ENCODE measurements at regions not wholly inside any gene's neighbourhood (a gene's known extent, or its start where the extent isn't known, plus 50 kb on each side); places are given as distances from the start of the nearest gene placed in this dataset.

GRCh38 chrX:134747006-134747405, 50.0 kb downstream of the PABIR2 start:
- DNase-seq = no peak

GRCh38 chrX:134746410-134746785, 50.6 kb downstream of the PABIR2 start:
- no peak for DNase-seq

- DNase-seq = peak in 2 of 58 donors; percentile 1 to 2
Observed at GRCh38 chrX:134745636-134746409, 51.2 kb downstream of the PABIR2 start.

GRCh38 chrX:134743091-134743490, 53.9 kb downstream of the PABIR2 start:
- no peak for DNase-seq

DNA sequence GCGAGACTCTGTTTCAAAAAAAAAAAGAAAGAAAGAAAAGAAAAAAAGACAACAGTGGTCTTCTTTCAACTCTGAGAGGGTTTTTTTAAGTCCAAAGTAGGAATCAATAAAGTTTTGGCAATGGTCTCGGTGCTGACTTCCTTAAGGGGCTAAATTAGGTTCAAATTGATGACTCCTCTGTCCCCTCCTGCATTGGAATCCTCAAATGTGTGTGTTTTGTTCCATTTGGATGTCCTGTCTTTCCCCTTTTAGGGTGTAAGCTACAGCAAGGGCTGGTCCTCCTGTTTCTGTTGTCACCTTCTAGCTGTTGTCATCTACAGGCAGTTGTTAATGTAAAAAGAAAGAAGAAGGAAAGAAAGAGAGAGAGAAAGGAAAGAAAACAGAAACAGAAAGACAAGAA, 54.4 kb downstream of the PABIR2 start:
- DNase-seq = no peak

GRCh38 chrX:134741746-134742145, 55.3 kb downstream of the PABIR2 start:
- no peak for DNase-seq

GRCh38 chrX:134738986-134739740, 57.8 kb downstream of the PABIR2 start:
- peak in 1 of 58 donors; percentile 0 for DNase-seq

DNA sequence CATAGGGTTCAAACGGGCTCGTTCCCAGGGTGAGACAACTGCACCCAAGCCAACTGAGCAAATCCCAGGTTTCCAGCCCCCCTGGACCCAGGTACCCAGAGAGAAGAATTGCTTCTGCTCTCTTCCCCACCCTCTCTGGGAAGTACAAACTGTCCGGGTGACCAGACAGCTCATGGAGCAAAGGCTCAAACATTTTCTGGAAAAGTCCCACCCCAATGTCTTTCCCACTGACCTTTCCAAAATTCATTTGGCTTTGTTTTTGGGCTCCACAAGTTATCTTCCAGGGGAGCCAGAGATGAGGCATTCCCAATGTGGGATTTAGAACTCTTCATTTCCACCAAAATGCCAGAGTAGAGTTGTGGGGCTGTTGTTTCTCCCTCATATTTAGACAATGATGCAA, 58.6 kb downstream of the PABIR2 start:
- no peak for DNase-seq

DNA sequence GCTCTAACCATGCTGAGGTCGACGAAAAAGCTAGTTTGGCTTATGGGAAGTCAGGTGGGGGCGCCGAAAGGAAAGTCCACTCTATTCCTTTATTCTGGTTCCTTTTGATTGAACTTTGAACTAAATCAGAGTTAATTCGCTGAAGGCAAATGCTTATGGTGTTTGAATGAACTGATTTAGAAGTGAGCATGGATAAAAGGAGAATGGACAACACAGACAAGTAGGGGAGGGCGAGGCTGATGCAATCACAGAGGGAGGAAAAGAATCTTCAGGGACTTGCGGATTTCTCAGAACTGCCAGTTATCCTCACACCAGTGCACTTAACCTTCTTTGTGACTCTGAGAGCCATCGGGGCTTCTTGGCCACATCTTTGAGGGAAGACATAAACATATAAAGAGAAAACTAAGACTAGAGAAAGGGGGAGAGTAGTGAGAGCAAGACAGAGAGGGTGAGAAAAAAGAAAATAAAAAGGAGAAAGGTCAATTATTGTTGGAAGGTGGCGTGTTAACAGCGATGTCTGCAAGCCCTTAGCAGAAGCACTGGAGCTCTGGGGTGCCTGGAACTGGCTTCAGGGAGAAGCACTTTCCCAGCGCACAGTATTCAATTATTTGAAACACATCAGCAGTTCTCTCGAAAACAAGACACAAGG, 59.2 kb downstream of the PABIR2 start:
- no peak for DNase-seq

DNA sequence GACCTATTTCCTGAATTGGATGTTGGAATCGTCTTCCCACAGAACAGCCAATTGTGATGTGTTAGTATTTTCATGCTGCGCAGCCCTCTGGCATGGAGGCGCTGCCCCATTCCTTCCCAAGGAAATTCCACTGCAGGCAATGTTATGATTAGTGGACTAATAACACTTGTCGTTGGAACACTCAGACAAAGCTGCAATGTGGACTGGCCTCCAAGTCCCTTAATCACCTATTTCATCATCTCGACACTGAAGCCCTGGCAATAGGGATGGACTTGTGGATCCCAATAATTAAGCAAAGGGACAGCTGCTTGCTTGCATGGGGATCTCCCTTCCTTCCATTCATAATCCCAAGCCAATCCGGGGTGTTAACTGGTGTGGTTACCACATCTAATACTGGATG, 59.9 kb downstream of the PABIR2 start:
- no peak for DNase-seq

- no peak for DNase-seq
Observed at GRCh38 chrX:134736356-134736755, 60.6 kb downstream of the PABIR2 start.

- no peak for DNase-seq
Observed at GRCh38 chrX:134735015-134735414, 62.0 kb downstream of the PABIR2 start.

DNA sequence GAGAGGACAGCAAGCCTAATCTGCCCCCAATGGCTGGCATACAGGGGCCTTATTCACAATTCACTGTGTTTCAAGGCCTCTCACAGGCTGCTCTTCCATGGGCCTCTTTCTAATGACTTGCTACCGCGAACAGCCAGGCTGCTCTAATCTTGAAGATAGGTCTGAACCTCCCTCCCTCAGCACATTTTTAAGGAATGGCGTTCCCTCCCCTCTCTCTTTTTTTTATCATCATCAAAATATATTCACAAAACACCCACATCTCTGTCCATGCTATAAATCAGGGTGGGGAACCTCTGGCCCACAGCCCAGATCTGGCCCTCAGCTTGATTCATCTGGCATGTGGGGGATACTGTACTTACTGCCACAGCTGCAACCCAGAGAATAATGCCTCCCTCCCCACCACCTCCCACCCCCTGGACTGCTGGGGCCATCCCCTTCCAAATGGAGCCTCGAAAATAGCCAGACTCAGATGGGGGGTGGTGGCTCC, 62.5 kb downstream of the PABIR2 start:
- no peak for DNase-seq

DNA sequence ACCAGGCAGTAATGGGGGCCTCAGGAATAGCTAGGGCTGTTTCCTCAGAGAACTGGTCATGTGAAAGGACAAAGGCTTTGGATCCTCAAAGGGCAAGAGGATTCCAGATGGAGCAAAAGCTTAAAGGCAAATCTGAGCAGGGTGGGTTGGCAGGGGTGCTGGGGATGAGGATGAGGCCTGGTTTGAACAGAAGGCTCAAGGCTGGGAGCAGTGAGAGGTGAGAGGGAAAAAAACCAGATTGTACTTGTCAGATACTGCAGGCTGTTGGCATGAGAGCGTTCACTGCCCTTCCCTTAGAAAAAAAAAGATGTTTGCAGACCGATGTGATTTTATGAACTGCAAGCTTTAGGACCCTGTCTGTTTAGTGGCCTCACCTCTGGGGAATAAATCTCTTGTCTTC, 63.4 kb downstream of the PABIR2 start:
- DNase-seq = no peak

DNA sequence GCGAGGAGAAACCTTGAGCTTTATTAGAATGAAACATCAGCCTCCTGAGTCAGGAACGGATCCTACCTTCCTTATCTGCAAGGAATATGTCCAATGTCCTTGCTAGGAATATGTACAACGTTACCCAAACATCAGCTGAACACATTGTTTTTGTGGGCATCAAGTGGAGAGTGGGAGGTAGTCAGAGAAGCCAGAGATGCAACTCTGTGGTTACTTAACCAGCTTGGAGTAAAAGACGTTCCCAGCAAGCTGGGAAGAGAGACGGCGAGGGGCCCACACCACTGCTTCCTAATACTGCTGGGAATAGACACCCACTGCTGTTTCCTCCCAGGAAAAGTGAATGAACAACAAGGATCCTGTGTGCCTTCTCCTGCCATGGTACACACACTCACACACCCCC, 64.3 kb downstream of the PABIR2 start:
- no peak for DNase-seq

DNA sequence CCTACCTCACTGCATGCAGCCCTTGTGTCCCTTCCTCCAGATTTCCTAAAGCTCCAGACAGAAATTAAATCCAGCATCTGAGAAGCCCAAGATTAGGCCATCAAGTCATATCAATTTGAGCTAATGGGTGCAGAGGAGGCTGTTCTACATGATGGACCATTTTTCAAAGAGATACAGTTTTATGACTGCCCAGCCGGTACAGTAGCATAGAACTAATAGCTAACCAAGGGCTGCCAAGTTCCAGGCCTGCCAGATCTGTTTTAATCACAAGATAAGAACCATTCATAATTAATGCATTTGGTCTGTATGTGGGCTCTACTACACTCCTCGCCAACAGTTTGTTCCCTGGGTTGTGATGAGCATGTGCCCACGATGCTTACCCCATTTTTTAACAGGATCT, 64.9 kb downstream of the PABIR2 start:
- no peak for DNase-seq

- DNase-seq = no peak
Observed at GRCh38 chrX:134727363-134727762, 69.1 kb upstream of the PLAC1 start.

GRCh38 chrX:134725103-134725690, 66.9 kb upstream of the PLAC1 start:
- DNase-seq = no peak

GRCh38 chrX:134721766-134722532, 63.7 kb upstream of the PLAC1 start:
- no peak for DNase-seq

DNA sequence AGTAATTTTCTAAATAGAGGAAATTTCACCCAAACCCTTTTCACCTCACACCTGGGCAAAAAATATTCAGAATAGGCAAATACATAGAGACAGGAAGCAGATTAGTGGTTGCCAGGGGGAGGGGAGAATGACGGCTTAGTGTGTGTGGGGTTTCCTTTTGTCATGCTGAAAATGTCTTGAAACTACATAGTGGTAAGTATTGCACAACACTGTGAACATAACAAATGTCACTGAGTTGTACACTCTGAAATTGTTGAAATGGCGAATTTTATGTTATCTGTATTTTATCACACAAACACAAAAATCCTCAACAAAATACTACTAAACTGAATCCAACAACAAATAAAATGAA, 60.7 kb upstream of the PLAC1 start:
- no peak for DNase-seq

All from anterior cingulate cortex (tissue), 58 donors.